ENCODE measurements at regions not wholly inside any gene's neighbourhood (a gene's known extent, or its start where the extent isn't known, plus 50 kb on each side); places are given as distances from the start of the nearest gene placed in this dataset.

GRCh38 chr5:4226565-4226964, 630.9 kb downstream of the IRX1 start:
- no peak for DNase-seq (ENCODE audit: low spot score)
- Histone ChIP-seq H3K27ac (ENCODE audit: low read depth) (no peak overlapping the region), H3K36me3 (ENCODE audit: insufficient read depth) (no peaks in the 10 kb centered on the region), H2AFZ (no peak overlapping the region), H3K4me1 (ENCODE audit: insufficient read depth) (no peaks in the 10 kb centered on the region), H3K27me3 (ENCODE audit: insufficient read depth) (no peaks in the 10 kb centered on the region), H3K4me2 (no peak overlapping the region), H3K4me3 (no peak overlapping the region), H4K20me1 (replicated peaks; ENCODE audit: insufficient read depth) (no peaks in the 10 kb centered on the region), H3K79me2 (replicated peaks; ENCODE audit: insufficient read depth) (no peaks in the 10 kb centered on the region), H3F3A (replicated peaks; ENCODE audit: low read depth) (no peaks in the 10 kb centered on the region), H3K9me2 (ENCODE audit: insufficient read depth) (0 out of 2 replicates have a peak, but pooled peaks cover 8% of the 10 kb centered on the region)
- Mint-ChIP-seq H3K4me1 (peaks cover 16% of the 10 kb centered on the region), H3K27ac (no peak overlapping the region), H3K36me3 (ENCODE audit: low read depth) (no peaks in the 10 kb centered on the region), H3K9me3 (no peaks in the 10 kb centered on the region), H3K27me3 (ENCODE audit: insufficient read depth, low read depth, poor library complexity) (peaks cover 4% of the 10 kb centered on the region), H3K4me3 (no peak overlapping the region)
- TF ChIP-seq JUNB (IDR thresholded peaks at IDR 0.05; ENCODE audit: unreplicated experiment) (no peak), NANOG (IDR thresholded peaks at IDR 0.05; ENCODE audit: borderline replicate concordance) (no peak), ZNF331 (CRISPR knock-in tag; IDR thresholded peaks at IDR 0.05; ENCODE audit: low read depth) (no peak), EZH2 (IDR thresholded peaks at IDR 0.05; ENCODE audit: low read depth, unreplicated experiment) (no peak), EZH2phosphoT487 (IDR thresholded peaks at IDR 0.05; ENCODE audit: unreplicated experiment) (no peak), CREB1 (CRISPR knock-in tag; IDR thresholded peaks at IDR 0.05; ENCODE audit: low read depth) (no peak)
- TF ChIP-seq, protein P1, sequence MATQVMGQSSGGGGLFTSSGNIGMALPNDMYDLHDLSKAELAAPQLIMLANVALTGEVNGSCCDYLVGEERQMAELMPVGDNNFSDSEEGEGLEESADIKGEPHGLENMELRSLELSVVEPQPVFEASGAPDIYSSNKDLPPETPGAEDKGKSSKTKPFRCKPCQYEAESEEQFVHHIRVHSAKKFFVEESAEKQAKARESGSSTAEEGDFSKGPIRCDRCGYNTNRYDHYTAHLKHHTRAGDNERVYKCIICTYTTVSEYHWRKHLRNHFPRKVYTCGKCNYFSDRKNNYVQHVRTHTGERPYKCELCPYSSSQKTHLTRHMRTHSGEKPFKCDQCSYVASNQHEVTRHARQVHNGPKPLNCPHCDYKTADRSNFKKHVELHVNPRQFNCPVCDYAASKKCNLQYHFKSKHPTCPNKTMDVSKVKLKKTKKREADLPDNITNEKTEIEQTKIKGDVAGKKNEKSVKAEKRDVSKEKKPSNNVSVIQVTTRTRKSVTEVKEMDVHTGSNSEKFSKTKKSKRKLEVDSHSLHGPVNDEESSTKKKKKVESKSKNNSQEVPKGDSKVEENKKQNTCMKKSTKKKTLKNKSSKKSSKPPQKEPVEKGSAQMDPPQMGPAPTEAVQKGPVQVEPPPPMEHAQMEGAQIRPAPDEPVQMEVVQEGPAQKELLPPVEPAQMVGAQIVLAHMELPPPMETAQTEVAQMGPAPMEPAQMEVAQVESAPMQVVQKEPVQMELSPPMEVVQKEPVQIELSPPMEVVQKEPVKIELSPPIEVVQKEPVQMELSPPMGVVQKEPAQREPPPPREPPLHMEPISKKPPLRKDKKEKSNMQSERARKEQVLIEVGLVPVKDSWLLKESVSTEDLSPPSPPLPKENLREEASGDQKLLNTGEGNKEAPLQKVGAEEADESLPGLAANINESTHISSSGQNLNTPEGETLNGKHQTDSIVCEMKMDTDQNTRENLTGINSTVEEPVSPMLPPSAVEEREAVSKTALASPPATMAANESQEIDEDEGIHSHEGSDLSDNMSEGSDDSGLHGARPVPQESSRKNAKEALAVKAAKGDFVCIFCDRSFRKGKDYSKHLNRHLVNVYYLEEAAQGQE (IDR thresholded peaks at IDR 0.05; ENCODE audit: unreplicated experiment) = no peak
- TF ChIP-seq, protein P2, sequence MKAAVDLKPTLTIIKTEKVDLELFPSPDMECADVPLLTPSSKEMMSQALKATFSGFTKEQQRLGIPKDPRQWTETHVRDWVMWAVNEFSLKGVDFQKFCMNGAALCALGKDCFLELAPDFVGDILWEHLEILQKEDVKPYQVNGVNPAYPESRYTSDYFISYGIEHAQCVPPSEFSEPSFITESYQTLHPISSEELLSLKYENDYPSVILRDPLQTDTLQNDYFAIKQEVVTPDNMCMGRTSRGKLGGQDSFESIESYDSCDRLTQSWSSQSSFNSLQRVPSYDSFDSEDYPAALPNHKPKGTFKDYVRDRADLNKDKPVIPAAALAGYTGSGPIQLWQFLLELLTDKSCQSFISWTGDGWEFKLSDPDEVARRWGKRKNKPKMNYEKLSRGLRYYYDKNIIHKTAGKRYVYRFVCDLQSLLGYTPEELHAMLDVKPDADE (IDR thresholded peaks at IDR 0.05) = no peak
- TF ChIP-seq, protein P3, sequence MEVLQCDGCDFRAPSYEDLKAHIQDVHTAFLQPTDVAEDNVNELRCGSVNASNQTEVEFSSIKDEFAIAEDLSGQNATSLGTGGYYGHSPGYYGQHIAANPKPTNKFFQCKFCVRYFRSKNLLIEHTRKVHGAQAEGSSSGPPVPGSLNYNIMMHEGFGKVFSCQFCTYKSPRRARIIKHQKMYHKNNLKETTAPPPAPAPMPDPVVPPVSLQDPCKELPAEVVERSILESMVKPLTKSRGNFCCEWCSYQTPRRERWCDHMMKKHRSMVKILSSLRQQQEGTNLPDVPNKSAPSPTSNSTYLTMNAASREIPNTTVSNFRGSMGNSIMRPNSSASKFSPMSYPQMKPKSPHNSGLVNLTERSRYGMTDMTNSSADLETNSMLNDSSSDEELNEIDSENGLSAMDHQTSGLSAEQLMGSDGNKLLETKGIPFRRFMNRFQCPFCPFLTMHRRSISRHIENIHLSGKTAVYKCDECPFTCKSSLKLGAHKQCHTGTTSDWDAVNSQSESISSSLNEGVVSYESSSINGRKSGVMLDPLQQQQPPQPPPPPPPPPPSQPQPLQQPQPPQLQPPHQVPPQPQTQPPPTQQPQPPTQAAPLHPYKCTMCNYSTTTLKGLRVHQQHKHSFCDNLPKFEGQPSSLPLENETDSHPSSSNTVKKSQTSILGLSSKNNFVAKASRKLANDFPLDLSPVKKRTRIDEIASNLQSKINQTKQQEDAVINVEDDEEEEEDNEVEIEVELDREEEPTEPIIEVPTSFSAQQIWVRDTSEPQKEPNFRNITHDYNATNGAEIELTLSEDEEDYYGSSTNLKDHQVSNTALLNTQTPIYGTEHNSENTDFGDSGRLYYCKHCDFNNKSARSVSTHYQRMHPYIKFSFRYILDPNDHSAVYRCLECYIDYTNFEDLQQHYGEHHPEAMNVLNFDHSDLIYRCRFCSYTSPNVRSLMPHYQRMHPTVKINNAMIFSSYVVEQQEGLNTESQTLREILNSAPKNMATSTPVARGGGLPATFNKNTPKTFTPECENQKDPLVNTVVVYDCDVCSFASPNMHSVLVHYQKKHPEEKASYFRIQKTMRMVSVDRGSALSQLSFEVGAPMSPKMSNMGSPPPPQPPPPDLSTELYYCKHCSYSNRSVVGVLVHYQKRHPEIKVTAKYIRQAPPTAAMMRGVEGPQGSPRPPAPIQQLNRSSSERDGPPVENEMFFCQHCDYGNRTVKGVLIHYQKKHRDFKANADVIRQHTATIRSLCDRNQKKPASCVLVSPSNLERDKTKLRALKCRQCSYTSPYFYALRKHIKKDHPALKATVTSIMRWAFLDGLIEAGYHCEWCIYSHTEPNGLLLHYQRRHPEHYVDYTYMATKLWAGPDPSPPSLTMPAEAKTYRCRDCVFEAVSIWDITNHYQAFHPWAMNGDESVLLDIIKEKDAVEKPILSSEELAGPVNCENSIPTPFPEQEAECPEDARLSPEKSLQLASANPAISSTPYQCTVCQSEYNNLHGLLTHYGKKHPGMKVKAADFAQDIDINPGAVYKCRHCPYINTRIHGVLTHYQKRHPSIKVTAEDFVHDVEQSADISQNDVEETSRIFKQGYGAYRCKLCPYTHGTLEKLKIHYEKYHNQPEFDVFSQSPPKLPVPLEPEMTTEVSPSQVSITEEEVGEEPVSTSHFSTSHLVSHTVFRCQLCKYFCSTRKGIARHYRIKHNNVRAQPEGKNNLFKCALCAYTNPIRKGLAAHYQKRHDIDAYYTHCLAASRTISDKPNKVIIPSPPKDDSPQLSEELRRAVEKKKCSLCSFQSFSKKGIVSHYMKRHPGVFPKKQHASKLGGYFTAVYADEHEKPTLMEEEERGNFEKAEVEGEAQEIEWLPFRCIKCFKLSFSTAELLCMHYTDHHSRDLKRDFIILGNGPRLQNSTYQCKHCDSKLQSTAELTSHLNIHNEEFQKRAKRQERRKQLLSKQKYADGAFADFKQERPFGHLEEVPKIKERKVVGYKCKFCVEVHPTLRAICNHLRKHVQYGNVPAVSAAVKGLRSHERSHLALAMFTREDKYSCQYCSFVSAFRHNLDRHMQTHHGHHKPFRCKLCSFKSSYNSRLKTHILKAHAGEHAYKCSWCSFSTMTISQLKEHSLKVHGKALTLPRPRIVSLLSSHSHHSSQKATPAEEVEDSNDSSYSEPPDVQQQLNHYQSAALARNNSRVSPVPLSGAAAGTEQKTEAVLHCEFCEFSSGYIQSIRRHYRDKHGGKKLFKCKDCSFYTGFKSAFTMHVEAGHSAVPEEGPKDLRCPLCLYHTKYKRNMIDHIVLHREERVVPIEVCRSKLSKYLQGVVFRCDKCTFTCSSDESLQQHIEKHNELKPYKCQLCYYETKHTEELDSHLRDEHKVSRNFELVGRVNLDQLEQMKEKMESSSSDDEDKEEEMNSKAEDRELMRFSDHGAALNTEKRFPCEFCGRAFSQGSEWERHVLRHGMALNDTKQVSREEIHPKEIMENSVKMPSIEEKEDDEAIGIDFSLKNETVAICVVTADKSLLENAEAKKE (CRISPR knock-in tag; IDR thresholded peaks at IDR 0.05) = no peak
- ATAC-seq = no peak

All from GM23338 (cell line).